ENCODE measurements at regions not wholly inside any gene's neighbourhood (a gene's known extent, or its start where the extent isn't known, plus 50 kb on each side); places are given as distances from the start of the nearest gene placed in this dataset.

DNA sequence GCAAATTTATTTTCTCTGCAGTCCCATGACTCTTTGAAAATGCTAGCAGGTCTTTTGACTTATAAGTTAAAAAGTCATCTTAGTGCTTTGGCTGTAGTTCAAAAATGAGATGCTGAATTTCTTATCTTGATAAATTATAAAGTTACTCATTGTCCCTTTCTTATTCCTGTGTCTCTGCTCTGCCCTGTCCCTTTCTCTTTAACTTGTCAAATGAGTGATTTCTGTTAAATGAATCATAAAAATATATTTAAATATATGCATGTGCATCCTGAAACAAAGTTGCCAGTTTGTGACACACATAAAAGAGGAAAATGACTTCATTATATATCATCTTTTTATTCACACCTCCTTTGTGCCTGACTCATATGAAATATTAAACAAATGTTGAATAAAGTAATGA, 1097.3 kb upstream of the EPHA6 start:
- TF ChIP-seq, protein P1, sequence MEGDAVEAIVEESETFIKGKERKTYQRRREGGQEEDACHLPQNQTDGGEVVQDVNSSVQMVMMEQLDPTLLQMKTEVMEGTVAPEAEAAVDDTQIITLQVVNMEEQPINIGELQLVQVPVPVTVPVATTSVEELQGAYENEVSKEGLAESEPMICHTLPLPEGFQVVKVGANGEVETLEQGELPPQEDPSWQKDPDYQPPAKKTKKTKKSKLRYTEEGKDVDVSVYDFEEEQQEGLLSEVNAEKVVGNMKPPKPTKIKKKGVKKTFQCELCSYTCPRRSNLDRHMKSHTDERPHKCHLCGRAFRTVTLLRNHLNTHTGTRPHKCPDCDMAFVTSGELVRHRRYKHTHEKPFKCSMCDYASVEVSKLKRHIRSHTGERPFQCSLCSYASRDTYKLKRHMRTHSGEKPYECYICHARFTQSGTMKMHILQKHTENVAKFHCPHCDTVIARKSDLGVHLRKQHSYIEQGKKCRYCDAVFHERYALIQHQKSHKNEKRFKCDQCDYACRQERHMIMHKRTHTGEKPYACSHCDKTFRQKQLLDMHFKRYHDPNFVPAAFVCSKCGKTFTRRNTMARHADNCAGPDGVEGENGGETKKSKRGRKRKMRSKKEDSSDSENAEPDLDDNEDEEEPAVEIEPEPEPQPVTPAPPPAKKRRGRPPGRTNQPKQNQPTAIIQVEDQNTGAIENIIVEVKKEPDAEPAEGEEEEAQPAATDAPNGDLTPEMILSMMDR (conservative IDR thresholded peaks at IDR 0.05; ENCODE audit: low read depth, low read length): no peak
- no peak for TF ChIP-seq EZH2 (IDR thresholded peaks at IDR 0.05; ENCODE audit: low read length, unreplicated experiment)
- TF ChIP-seq EZH2phosphoT487 (IDR thresholded peaks at IDR 0.05; ENCODE audit: borderline replicate concordance, low read length): no peak

Data from PC-3 (cell line).